K562 (cell line): ENCODE measurements at regions not wholly inside any gene's neighbourhood (a gene's known extent, or its start where the extent isn't known, plus 50 kb on each side); places are given as distances from the start of the nearest gene placed in this dataset.

ENCODE experiments used
- ATAC-seq: fragments of 200-7000 bp; cut with Tn5 transposase; 3 replicates; pipeline ENCODE4 v1.9.1; 2020; ENCODE audit warnings: moderate library complexity
- BruUV-seq: library from RNA; stranded (reverse); fragments of 400-500 nt; replicated peaks from 2 replicates; lab custom pipeline; 2021; lab: Mats Ljungman, UMichigan
- CTCF ChIA-PET: fragments of 300-600 bp; formaldehyde crosslinking; extraction: SDS; loops from one replicate; lab custom pipeline; 2021; ENCODE audit warnings: low intra/inter-chr PET ratio; lab: Yijun Ruan, JAX
- POLR2A ChIA-PET: fragments of 300-600, 350-650 bp; sonication (Branson Sonifier 250); formaldehyde crosslinking; extraction: SDS; loops from one replicate; lab custom pipeline; 2021; ENCODE audit warnings: antibody characterized with exemption, inconsistent platforms; lab: Yijun Ruan, JAX
- DNase-seq, 4 experiments: peaks; one replicate each; pipeline versions ENCODE4 v3.0.0 to v3.0.0-alpha.2; 2011 to 2018; ENCODE audit warnings: low spot score in 3 of 4, mixed read lengths in 3 of 4; ENCODE audit errors: extremely low read depth in 1 of 4
- FAIRE-seq: peaks from 2 replicates; lab custom pipeline; 2011; peaks lifted over from hg19 to GRCh38; lab: Jason Lieb, UNC
- H2AFZ ChIP-seq: 2 replicates; pipeline ENCODE4 v1.6.0; 2011; ENCODE audit warnings: low read depth, low read length, control low read depth, inconsistent platforms
- H3K27ac ChIP-seq: fragments of 200-600 bp; 3 replicates; pipeline ENCODE4 v1.8.0; 2011; ENCODE audit warnings: low read depth, mild to moderate bottlenecking, control low read depth, inconsistent platforms, low read length, moderate library complexity, mixed read lengths; ENCODE audit errors: extremely low read depth
- H3K27me3 ChIP-seq, 2 experiments: fragments of 300-600 bp in 1 of 2; 2 replicates in 1 of 2; 3 replicates in 1 of 2; pipeline versions ENCODE4 v1.6.0 to v1.8.0; 2011; ENCODE audit warnings: inconsistent platforms in 2 of 2, low read length in 2 of 2, mild to moderate bottlenecking in 1 of 2, mixed read lengths in 1 of 2, moderate library complexity in 1 of 2; ENCODE audit not compliant: control insufficient read depth in 2 of 2, insufficient read depth in 2 of 2
- H3K36me3 ChIP-seq: fragments of 300-600 bp; 3 replicates; pipeline ENCODE4 v1.8.0; 2011; ENCODE audit warnings: mild to moderate bottlenecking, low read length, inconsistent platforms; ENCODE audit not compliant: control insufficient read depth, insufficient read depth
- H3K4me1 ChIP-seq, 2 experiments: fragments of 200-600 bp in 1 of 2; replicated peaks in 1 of 2; 2 replicates in 1 of 2; 3 replicates in 1 of 2; pipeline versions ENCODE4 v1.5.1 to v1.8.0; 2011; ENCODE audit warnings: inconsistent platforms in 2 of 2, low read length in 2 of 2, mild to moderate bottlenecking in 1 of 2, mixed read lengths in 1 of 2, moderate library complexity in 1 of 2; ENCODE audit not compliant: control insufficient read depth in 2 of 2, insufficient read depth in 2 of 2
- H3K4me2 ChIP-seq: 2 replicates; pipeline ENCODE4 v1.6.1; 2011; ENCODE audit warnings: low read length, control low read depth, inconsistent platforms, mixed read lengths; ENCODE audit not compliant: insufficient read depth
- H3K4me3 ChIP-seq: fragments of 200-600 bp; sonication (generic), shearing (Covaris generic); 2 replicates; pipeline ENCODE4 v1.5.1; 2016; ENCODE audit warnings: control low read depth, inconsistent platforms
- H3K79me2 ChIP-seq: fragments of 200-600 bp; 3 replicates; pipeline ENCODE4 v1.8.0; 2011; ENCODE audit warnings: low read length, inconsistent platforms; ENCODE audit not compliant: control insufficient read depth, insufficient read depth
- H3K9ac ChIP-seq, 2 experiments: 2 replicates each; pipeline versions ENCODE4 v1.6.0 to v1.6.1; 2011; ENCODE audit warnings: low read depth in 2 of 2, low read length in 2 of 2, control low read depth in 1 of 2, inconsistent platforms in 1 of 2, mild to moderate bottlenecking in 1 of 2, mixed read lengths in 1 of 2; ENCODE audit not compliant: insufficient read depth in 1 of 2
- H3K9me1 ChIP-seq: one replicate; pipeline ENCODE4 v1.6.0; 2011; ENCODE audit warnings: inconsistent platforms, mild to moderate bottlenecking, low read length, moderate library complexity; ENCODE audit not compliant: control insufficient read depth, insufficient read depth
- H3K9me3 ChIP-seq: replicated peaks from 2 replicates; pipeline ENCODE4 v1.5.1; 2011; ENCODE audit warnings: low read depth, low read length, inconsistent platforms; ENCODE audit not compliant: control insufficient read depth, insufficient read depth
- H4K20me1 ChIP-seq: replicated peaks from 2 replicates; pipeline ENCODE4 v1.6.1; 2011; ENCODE audit warnings: low read length, inconsistent platforms, mixed read lengths; ENCODE audit not compliant: control insufficient read depth, insufficient read depth
- CHCHD3 ChIP-seq: fragments of 250-450 bp; sonication (Bioruptor Pico); IDR thresholded peaks from 2 replicates; pipeline ENCODE4 v2.1.2; 2022; ENCODE audit warnings: mild to moderate bottlenecking
- COPS2 ChIP-seq: fragments of 450-650 bp; conservative IDR thresholded peaks from 2 replicates; pipeline ENCODE4 v1.6.1; 2016; ENCODE audit warnings: mild to moderate bottlenecking, moderate library complexity
- CTBP1 ChIP-seq: fragments of 450-650 bp; IDR thresholded peaks from 2 replicates; pipeline ENCODE4 v1.6.1; 2016; ENCODE audit warnings: borderline replicate concordance
- CTCFL ChIP-seq: IDR thresholded peaks from 2 replicates; pipeline ENCODE4 v1.6.1; 2011; ENCODE audit warnings: borderline replicate concordance, low read depth, mild to moderate bottlenecking, moderate library complexity, low read length; ENCODE audit not compliant: insufficient read depth, poor library complexity, severe bottlenecking
- GTF2A2 ChIP-seq: IDR thresholded peaks from 2 replicates; pipeline ENCODE4 v1.6.1; 2016; ENCODE audit warnings: mild to moderate bottlenecking, missing genetic modification characterization, missing compliant biosample characterization
- LEF1 ChIP-seq: fragments of 450-650 bp; IDR thresholded peaks from 2 replicates; pipeline ENCODE4 v1.6.1; 2016; ENCODE audit warnings: mild to moderate bottlenecking
- NONO ChIP-seq, 2 experiments: fragments of 200-400 bp in 1 of 2; fragments of 450-650 bp in 1 of 2; formaldehyde crosslinking in 1 of 2; IDR thresholded peaks; 2 replicates each; pipeline ENCODE4 v1.6.1; 2017; ENCODE audit warnings: low read depth in 2 of 2, mild to moderate bottlenecking in 2 of 2, moderate library complexity in 2 of 2, low read length in 1 of 2
- POLR2H ChIP-seq: IDR thresholded peaks from 2 replicates; pipeline ENCODE4 v1.6.1; 2016; ENCODE audit warnings: missing genetic modification characterization, low read depth, mild to moderate bottlenecking, control low read depth, missing compliant biosample characterization, moderate library complexity
- RBM39 ChIP-seq: fragments of 200-400 bp; formaldehyde crosslinking; optimal IDR thresholded peaks from 2 replicates; pipeline ENCODE3; 2018; ENCODE audit warnings: low read depth, low read length
- RUNX1 ChIP-seq: sonication (generic); IDR thresholded peaks from 2 replicates; pipeline ENCODE4 v1.6.1; 2016; ENCODE audit warnings: antibody characterized with exemption, low read depth
- SIRT6 ChIP-seq: IDR thresholded peaks from one replicate; pipeline ENCODE4 v1.6.1; 2012; ENCODE audit warnings: low read depth, mild to moderate bottlenecking, control low read depth, inconsistent platforms, low read length, moderate library complexity
- SREBF1 ChIP-seq: fragments of 150-350 bp; IDR thresholded peaks from 2 replicates; pipeline ENCODE4 v1.6.1; 2014; ENCODE audit warnings: antibody characterized with exemption, low read depth, low read length, borderline replicate concordance
- USF2 ChIP-seq: sonication (generic); formaldehyde crosslinking; IDR thresholded peaks from 2 replicates; pipeline ENCODE4 v1.5.0; 2020; ENCODE audit warnings: missing genetic modification reagents
- XRCC5 ChIP-seq: fragments of 200-400 bp; formaldehyde crosslinking; IDR thresholded peaks from 2 replicates; pipeline ENCODE4 v1.6.1; 2017; ENCODE audit warnings: low read depth, mild to moderate bottlenecking, low read length
- ZBTB8A ChIP-seq: fragments of 450-650 bp; IDR thresholded peaks from 2 replicates; pipeline ENCODE4 v1.6.1; 2018; ENCODE audit warnings: mild to moderate bottlenecking, moderate library complexity; ENCODE audit not compliant: partially characterized antibody
- ZNF41 ChIP-seq: fragments of 250-450 bp; sonication (Bioruptor Pico); conservative IDR thresholded peaks from 2 replicates; pipeline ENCODE4 v1.4.0; 2020; ENCODE audit warnings: mild to moderate bottlenecking
- WGBS: fragments of 100-300 bp; shearing (Covaris generic); methylation state at CpG from one replicate; pipeline ENCODE4 v1.1.6; 2016; ENCODE audit warnings: low coverage, mixed read lengths; ENCODE audit not compliant: insufficient coverage; ENCODE audit errors: missing lambda C conversion rate; 5-methylcytosine and 5-hydroxymethylcytosine counted together
- in situ Hi-C: fragments of 300-500 bp; cut with MboI; formaldehyde crosslinking; loops from 4 replicates; pipeline ENCODE4 v1.15.0; 2018; ENCODE audit warnings: inconsistent platforms, mixed read lengths
- intact Hi-C: fragments of 100-400 bp; cut with micrococcal nuclease; formaldehyde crosslinking; loops from 2 replicates; pipeline ENCODE4 v1.14.2; 2022
- TF ChIP-seq, protein P1 (sequence below): fragments of 450-650 bp; conservative IDR thresholded peaks from 2 replicates; pipeline ENCODE4 v1.6.1; 2016; ENCODE audit warnings: missing genetic modification characterization, low read depth, mild to moderate bottlenecking, control low read depth, missing compliant biosample characterization
- TF ChIP-seq, protein P2 (sequence below): fragments of 250-450 bp; sonication (Bioruptor Pico); IDR thresholded peaks from 2 replicates; pipeline ENCODE4 v1.5.0; 2022; ENCODE audit warnings: mild to moderate bottlenecking

DNA sequence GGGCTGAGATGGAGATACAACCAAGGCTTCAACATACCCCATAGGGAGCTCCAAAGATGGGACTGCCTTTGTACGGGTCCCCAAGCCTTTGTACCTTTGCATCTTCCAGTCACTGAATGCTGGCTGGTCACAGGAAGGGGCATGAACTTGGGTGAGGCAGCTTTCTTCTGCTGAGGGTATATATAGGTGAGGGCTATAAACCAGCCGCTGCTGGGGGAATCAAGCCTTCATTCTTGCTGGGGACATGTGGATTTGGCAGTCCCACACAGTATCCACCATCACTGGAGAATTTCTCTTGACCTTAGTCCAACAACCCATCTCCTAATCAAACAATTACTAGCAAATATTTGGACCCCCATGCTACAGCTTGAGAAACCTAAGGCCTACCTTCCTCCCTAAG is 61.7 kb downstream of the CCDC185 start:
- POLR2A ChIA-PET, result no interaction called here
- Histone ChIP-seq H3K9me1 (no peaks in the 10 kb centered on the region), H4K20me1 (no peaks in the 10 kb centered on the region), H3K9me3 (no peaks in the 10 kb centered on the region), H3K27ac (no peak overlapping the region), H3K4me3 (no peak overlapping the region), H3K36me3 (no peaks in the 10 kb centered on the region), H2AFZ (no peak overlapping the region), H3K9ac (no peak overlapping the region), H3K79me2 (no peaks in the 10 kb centered on the region), H3K4me1 (no peaks in the 10 kb centered on the region), H3K4me2 (no peak overlapping the region), H3K27me3 (peaks cover 0 to 27% of the 10 kb centered on the region in 2 experiments; a peak in 2 of 5 replicates)
- intact Hi-C loops, result no loop called here
- in situ Hi-C loops, result no loop called here
- CTCF ChIA-PET, result no interaction called here
- FAIRE-seq (no peak), DNase-seq (no peak), ATAC-seq (no peak)
- 8% methylated on average over 2 of the region's 2 CpGs for WGBS
- BruUV-seq, result no TSS peak
- TF ChIP-seq CHCHD3 (CRISPR knock-in tag) (no peak), SIRT6 (no peak), RUNX1 (no peak), LEF1 (no peak), NONO (IDR thresholded peaks at IDR 0.05; ENCODE audit: low read depth in 2 of 2, low read length in 1 of 2) (no peak), USF2 (CRISPR knock-in tag) (no peak), SREBF1 (no peak), GTF2A2 (tag) (no peak), POLR2H (tag) (no peak), ZBTB8A (no peak), RBM39 (no peak), XRCC5 (no peak), CTBP1 (no peak), CTCFL (no peak), ZNF41 (no peak), COPS2 (no peak)
- TF ChIP-seq, protein P1, sequence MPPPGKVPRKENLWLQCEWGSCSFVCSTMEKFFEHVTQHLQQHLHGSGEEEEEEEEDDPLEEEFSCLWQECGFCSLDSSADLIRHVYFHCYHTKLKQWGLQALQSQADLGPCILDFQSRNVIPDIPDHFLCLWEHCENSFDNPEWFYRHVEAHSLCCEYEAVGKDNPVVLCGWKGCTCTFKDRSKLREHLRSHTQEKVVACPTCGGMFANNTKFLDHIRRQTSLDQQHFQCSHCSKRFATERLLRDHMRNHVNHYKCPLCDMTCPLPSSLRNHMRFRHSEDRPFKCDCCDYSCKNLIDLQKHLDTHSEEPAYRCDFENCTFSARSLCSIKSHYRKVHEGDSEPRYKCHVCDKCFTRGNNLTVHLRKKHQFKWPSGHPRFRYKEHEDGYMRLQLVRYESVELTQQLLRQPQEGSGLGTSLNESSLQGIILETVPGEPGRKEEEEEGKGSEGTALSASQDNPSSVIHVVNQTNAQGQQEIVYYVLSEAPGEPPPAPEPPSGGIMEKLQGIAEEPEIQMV (tag), result no peak
- TF ChIP-seq, protein P2, sequence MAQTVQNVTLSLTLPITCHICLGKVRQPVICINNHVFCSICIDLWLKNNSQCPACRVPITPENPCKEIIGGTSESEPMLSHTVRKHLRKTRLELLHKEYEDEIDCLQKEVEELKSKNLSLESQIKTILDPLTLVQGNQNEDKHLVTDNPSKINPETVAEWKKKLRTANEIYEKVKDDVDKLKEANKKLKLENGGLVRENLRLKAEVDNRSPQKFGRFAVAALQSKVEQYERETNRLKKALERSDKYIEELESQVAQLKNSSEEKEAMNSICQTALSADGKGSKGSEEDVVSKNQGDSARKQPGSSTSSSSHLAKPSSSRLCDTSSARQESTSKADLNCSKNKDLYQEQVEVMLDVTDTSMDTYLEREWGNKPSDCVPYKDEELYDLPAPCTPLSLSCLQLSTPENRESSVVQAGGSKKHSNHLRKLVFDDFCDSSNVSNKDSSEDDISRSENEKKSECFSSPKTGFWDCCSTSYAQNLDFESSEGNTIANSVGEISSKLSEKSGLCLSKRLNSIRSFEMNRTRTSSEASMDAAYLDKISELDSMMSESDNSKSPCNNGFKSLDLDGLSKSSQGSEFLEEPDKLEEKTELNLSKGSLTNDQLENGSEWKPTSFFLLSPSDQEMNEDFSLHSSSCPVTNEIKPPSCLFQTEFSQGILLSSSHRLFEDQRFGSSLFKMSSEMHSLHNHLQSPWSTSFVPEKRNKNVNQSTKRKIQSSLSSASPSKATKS (CRISPR knock-in tag), result no peak
